GM12865 (cell line): ENCODE measurements at regions not wholly inside any gene's neighbourhood (a gene's known extent, or its start where the extent isn't known, plus 50 kb on each side); places are given as distances from the start of the nearest gene placed in this dataset.

Experiments
- DNase-seq: peaks from one replicate; pipeline ENCODE4 v3.0.0; 2010; ENCODE audit warnings: low read depth
- H3K4me3 ChIP-seq: 2 replicates; pipeline ENCODE4 v1.5.1; 2011; ENCODE audit warnings: mild to moderate bottlenecking, low read depth, low read length, control low read depth
- CTCF ChIP-seq: IDR thresholded peaks from 2 replicates; pipeline ENCODE4 v1.5.1; 2011; ENCODE audit warnings: low read length, control low read depth, low read depth, inconsistent platforms; ENCODE audit not compliant: insufficient read depth; ENCODE audit errors: missing control alignments

GRCh38 chr20:52704553-52704952, 267.6 kb upstream of the TSHZ2 start:
- H3K4me3 ChIP-seq, result no peak overlapping the region
- no peak for DNase-seq
- no peak for TF ChIP-seq CTCF

- DNase-seq, result no peak
- no peak overlapping the region for H3K4me3 ChIP-seq
- TF ChIP-seq CTCF, result no peak
Measured at GRCh38 chr20:52688345-52688744, 283.8 kb upstream of the TSHZ2 start.

- TF ChIP-seq CTCF, result no peak
- H3K4me3 ChIP-seq, result no peak overlapping the region
- no peak for DNase-seq
Measured at GRCh38 chr20:52684905-52685304, 287.3 kb upstream of the TSHZ2 start.

- TF ChIP-seq CTCF, result no peak
- H3K4me3 ChIP-seq, result no peak overlapping the region
- no peak for DNase-seq
Measured at GRCh38 chr20:52684176-52684575, 288.0 kb upstream of the TSHZ2 start.

- no peak overlapping the region for H3K4me3 ChIP-seq
- TF ChIP-seq CTCF, result no peak
- DNase-seq, result no peak
Measured at GRCh38 chr20:52683761-52684160, 288.4 kb upstream of the TSHZ2 start.

GRCh38 chr20:52682237-52682636, 289.9 kb upstream of the TSHZ2 start:
- no peak overlapping the region for H3K4me3 ChIP-seq
- TF ChIP-seq CTCF, result no peak
- DNase-seq, result no peak

- no peak for DNase-seq
- TF ChIP-seq CTCF, result no peak
- no peak overlapping the region for H3K4me3 ChIP-seq
Measured at GRCh38 chr20:52681288-52681687, 290.9 kb upstream of the TSHZ2 start.
